Sigmoid colon (tissue), 4 donors: ENCODE measurements at regions not wholly inside any gene's neighbourhood (a gene's known extent, or its start where the extent isn't known, plus 50 kb on each side); places are given as distances from the start of the nearest gene placed in this dataset.
A peak's percentile ranks its signal among the peaks of the same experiment; 100 is the strongest.

ENCODE experiments used
- CTCF ChIP-seq, 4 experiments: fragments of 450-650 bp in 3 of 4; fragments of 200-600 bp in 1 of 4; IDR thresholded peaks; one replicate each; pipeline ENCODE4 v1.5.1; 2016 to 2019; ENCODE audit warnings: antibody characterized with exemption in 4 of 4, mild to moderate bottlenecking in 3 of 4, moderate library complexity in 2 of 4
- EP300 ChIP-seq, 4 donors: sonication (generic); formaldehyde crosslinking; IDR thresholded peaks; one replicate each; pipeline ENCODE4 v1.6.1; 2017; ENCODE audit warnings: antibody characterized with exemption in 4 of 4
- POLR2A ChIP-seq, 2 donors: fragments of 450-650 bp; IDR thresholded peaks; one replicate each; pipeline ENCODE4 v1.6.1; 2016; ENCODE audit warnings: antibody characterized with exemption in 2 of 2, mild to moderate bottlenecking in 2 of 2, moderate library complexity in 2 of 2
- POLR2AphosphoS5 ChIP-seq, 4 donors: sonication (generic); formaldehyde crosslinking; IDR thresholded peaks; one replicate each; pipeline ENCODE4 v1.6.1; 2017; ENCODE audit warnings: antibody characterized with exemption in 4 of 4

GRCh38 chr14:50003213-50004021 lies 110.5 kb downstream of the ARF6 start:
- TF ChIP-seq CTCF (IDR thresholded peaks at IDR 0.05) (no peak), POLR2AphosphoS5 (IDR thresholded peaks at IDR 0.05) (peak in 1 of 4 donors; percentile 44), EP300 (IDR thresholded peaks at IDR 0.05) (no peak), POLR2A (IDR thresholded peaks at IDR 0.05) (peak in 1 of 2 donors; percentile 31)
